ENCODE measurements at regions not wholly inside any gene's neighbourhood (a gene's known extent, or its start where the extent isn't known, plus 50 kb on each side); places are given as distances from the start of the nearest gene placed in this dataset.

- no TSS peak for BruUV-seq (replicated peaks)
- Histone ChIP-seq H3K23ac (ENCODE audit: low read depth, low read length) (no peak overlapping the region), H4K91ac (ENCODE audit: insufficient read depth, low read depth, low read length) (no peak overlapping the region), H3K4me3 (ENCODE audit: insufficient read depth, low read depth, low read length) (no peak overlapping the region), H3K9ac (ENCODE audit: low read depth, low read length) (no peak overlapping the region), H3K56ac (ENCODE audit: extremely low read depth, insufficient read depth, low read length) (no peak overlapping the region), H3K4me2 (ENCODE audit: low read depth, low read length) (no peak overlapping the region), H2BK20ac (ENCODE audit: low read depth, low read length) (no peak overlapping the region), H4K20me1 (ENCODE audit: insufficient read depth, low read length) (no peaks in the 10 kb centered on the region), H2BK120ac (ENCODE audit: low read depth, low read length) (no peak overlapping the region), H2AK9ac (replicated peaks; ENCODE audit: low read depth, low read length, poor library complexity) (no peak overlapping the region), H2AFZ (replicated peaks; ENCODE audit: low read length, poor library complexity) (no peak overlapping the region), H3K27me3 (ENCODE audit: control insufficient read depth, insufficient read depth, low read length) (no peaks in the 10 kb centered on the region), H3K18ac (ENCODE audit: low read depth, low read length) (no peak overlapping the region), H2BK15ac (ENCODE audit: low read depth, low read length) (no peak overlapping the region), H4K5ac (ENCODE audit: low read depth, low read length) (no peak overlapping the region), H3K9me1 (ENCODE audit: insufficient read depth, low read length) (no peaks in the 10 kb centered on the region), H3K9me3 (ENCODE audit: control insufficient read depth, insufficient read depth, low read length) (no peaks in the 10 kb centered on the region), H3K79me1 (ENCODE audit: low read depth in 1 of 2, low read length in 2 of 2) (no peaks in the 10 kb centered on the region), H3K27ac (ENCODE audit: insufficient read depth, low read length) (no peak overlapping the region), H3K36me3 (ENCODE audit: control insufficient read depth, insufficient read depth, low read length) (no peaks in the 10 kb centered on the region), H3K14ac (replicated peaks; ENCODE audit: low read depth, low read length) (no peak overlapping the region), H3K4ac (ENCODE audit: low read depth, low read length) (no peak overlapping the region), H3K4me1 (ENCODE audit: control insufficient read depth, insufficient read depth, low read length) (no peaks in the 10 kb centered on the region), H2BK5ac (ENCODE audit: low read depth, low read length, poor library complexity, severe bottlenecking) (no peak overlapping the region), H4K8ac (ENCODE audit: low read depth in 2 of 2, low read length in 2 of 2) (no peak overlapping the region), H2AK5ac (ENCODE audit: low read depth, low read length) (no peak overlapping the region)
- intact Hi-C loops (cut with micrococcal nuclease) (loop anchor here (5.0 kb wide), 1 partner anchor 163 kb away; no protein-coding TSS in a partner anchor), dilution Hi-C loops (cut with HindIII; ENCODE audit: low sequenced_read_pairs, unreplicated experiment) (no loop called here), in situ Hi-C loops (cut with MboI; ENCODE audit: low sequenced_read_pairs) (no loop called here)
- ATAC-seq (ENCODE audit: low read depth) (no peak), DNase-seq (no peak)
- POLR2A ChIA-PET (ENCODE audit: unreplicated experiment): no interaction called here
- CTCF ChIA-PET: interaction anchor here (0.6 kb wide), 1 partner anchor 113 kb away, joined by 4 read pairs; no protein-coding TSS in a partner anchor
- WGBS, 2 experiments (ENCODE audit: extremely low coverage in 2 of 2, insufficient read length in 1 of 2): no CpG with 5 or more reads among the region's 4 CpGs
- TF ChIP-seq POLR2A (IDR thresholded peaks at IDR 0.05; ENCODE audit: low read depth, low read length) (no peak), CEBPB (IDR thresholded peaks at IDR 0.05; ENCODE audit: low read depth, low read length) (no peak), CHD1 (IDR thresholded peaks at IDR 0.05; ENCODE audit: low read depth, low read length) (no peak), MAFK (IDR thresholded peaks at IDR 0.05; ENCODE audit: low read depth, low read length) (no peak), MXI1 (IDR thresholded peaks at IDR 0.05; ENCODE audit: borderline replicate concordance, low read depth, low read length) (no peak), ELK1 (IDR thresholded peaks at IDR 0.05; ENCODE audit: borderline replicate concordance, low read depth, low read length) (no peak), MAZ (IDR thresholded peaks at IDR 0.05; ENCODE audit: borderline replicate concordance, low read depth, low read length) (no peak), SMC3 (IDR thresholded peaks at IDR 0.05; ENCODE audit: low read depth, low read length) (no peak), RCOR1 (IDR thresholded peaks at IDR 0.05; ENCODE audit: insufficient replicate concordance, low read length) (no peak), CTCF (conservative IDR thresholded peaks at IDR 0.05; ENCODE audit: low read depth, low read length) (no peak), RFX5 (IDR thresholded peaks at IDR 0.05; ENCODE audit: low read depth, low read length) (no peak), USF2 (IDR thresholded peaks at IDR 0.05; ENCODE audit: low read depth, low read length) (no peak)
Observed at GRCh38 chr11:112454841-112455240, 194.2 kb upstream of the PLET1 start.
